ENCODE measurements at regions not wholly inside any gene's neighbourhood (a gene's known extent, or its start where the extent isn't known, plus 50 kb on each side); places are given as distances from the start of the nearest gene placed in this dataset.
"Not testable (repeated sequence)": the region's sequence is repeated elsewhere in the genome, so short reads cannot be mapped to it uniquely, and the experiment has no call there.

DNA sequence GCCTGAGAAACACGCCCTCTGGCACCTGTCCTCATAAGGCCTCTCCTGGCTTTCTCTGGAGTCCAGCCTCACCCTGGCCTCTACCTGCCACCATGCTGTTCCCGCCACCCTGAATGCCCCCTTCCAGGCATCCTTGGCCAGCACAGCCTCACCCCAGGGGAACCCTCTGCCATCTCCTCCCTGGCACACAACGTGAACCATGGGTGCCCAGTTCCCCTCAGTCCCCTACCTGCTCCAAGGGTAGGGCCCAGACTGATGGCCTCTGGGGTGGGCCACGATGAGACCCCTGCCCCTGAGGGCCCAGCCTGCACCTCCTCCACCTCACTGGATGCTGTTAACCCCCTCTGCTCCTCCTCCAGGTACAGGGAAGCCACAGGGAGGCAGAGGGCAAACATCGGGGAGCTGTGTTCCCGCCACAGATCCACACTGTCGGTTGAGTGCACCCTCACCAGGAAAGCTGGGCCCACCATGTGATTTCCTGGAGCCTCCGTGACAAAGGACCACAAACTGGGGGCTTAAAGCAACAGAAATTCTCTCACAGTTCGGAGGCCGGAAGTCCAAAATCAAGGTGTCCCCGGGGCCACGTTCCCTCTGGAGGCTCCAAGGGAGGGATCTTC is 169.6 kb downstream of the BRD1 start:
- peaks cover 3 to 13% of the 10 kb centered on the region in 2 donors for H3K36me3 Mint-ChIP-seq (ENCODE audit: insufficient read depth in 2 of 2)
- H3K27ac Mint-ChIP-seq, result no peak overlapping the region
- H3K9me3 Mint-ChIP-seq, result no peaks in the 10 kb centered on the region
- DNase-seq (no peak), ATAC-seq (replicated peaks in 1 of 2) (peak in 1 of 2 donors; percentile 2)
- no peaks in the 10 kb centered on the region for H3K27me3 Mint-ChIP-seq (ENCODE audit: low read depth)
- H3K4me1 Mint-ChIP-seq (ENCODE audit: low read depth), result peaks cover 34% of the 10 kb centered on the region
- peak overlapping the region; percentile 97 for H3K4me3 Mint-ChIP-seq

DNA sequence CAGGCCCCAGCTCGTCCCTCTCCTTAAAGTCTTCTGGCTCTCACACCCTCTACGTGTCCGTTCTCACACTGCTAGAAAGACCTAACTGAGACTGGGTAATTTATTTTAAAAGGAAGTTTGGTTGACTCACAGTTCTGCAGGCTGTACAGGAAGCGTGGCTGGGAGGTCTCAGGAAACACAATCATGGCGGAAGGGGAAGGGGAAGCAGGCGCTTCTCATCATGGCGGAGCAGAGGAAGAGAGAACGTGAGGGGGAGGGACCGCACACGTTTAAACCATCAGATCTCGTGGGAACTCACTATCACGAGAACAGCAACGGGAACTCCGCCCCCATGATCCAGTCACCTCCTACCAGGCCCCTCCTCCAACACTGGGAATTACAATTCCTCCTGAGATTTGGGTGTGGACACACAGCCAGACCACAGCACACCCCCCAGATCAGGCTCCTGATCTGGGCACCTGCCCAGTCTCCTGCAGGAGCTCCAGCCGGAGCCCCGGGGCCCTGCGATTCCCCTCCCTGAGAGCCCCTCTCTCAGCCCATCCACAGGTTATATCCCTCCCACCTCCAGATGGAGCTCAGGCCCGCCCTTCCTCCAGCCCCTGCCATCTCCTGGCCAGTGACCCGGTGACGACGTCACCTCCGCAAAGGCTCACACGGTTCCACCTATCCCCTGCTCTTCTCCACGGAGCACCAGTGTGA is 170.2 kb downstream of the BRD1 start:
- H3K4me1 Mint-ChIP-seq (ENCODE audit: low read depth), result peaks cover 37% of the 10 kb centered on the region

DNA sequence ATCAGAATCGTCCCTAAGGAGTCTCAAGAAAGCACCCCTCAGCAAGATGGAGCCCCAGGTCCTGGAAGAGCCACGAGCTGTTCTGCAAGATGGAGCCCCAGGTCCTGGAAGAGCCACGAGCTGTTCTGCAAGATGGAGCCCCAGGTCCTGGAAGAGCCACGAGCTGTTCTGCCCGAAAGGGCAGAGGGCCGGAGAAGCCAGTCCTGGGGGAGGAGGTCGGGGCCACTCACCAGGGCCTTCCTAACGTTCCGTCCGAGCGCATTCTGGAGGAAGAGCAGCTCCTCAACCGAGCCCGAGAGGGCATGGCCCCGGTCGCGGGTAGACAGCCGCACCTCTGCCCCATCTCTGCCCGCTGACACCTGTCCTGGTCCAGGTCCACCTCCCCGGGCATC is 170.8 kb downstream of the BRD1 start:
- peak overlapping the region; percentile 82 for H3K27ac Mint-ChIP-seq
- H3K36me3 Mint-ChIP-seq (ENCODE audit: insufficient read depth in 2 of 2), result peaks cover 3 to 21% of the 10 kb centered on the region in 2 donors
- H3K9me3 Mint-ChIP-seq; H3K27me3 Mint-ChIP-seq (ENCODE audit: low read depth): not testable (repeated sequence)
- ATAC-seq (replicated peaks in 1 of 2) (peak; percentile 73 to 81), DNase-seq (peak; percentile 52)
- H3K4me1 Mint-ChIP-seq (ENCODE audit: low read depth), result peaks cover 43% of the 10 kb centered on the region
- peak overlapping the region; percentile 97 for H3K4me3 Mint-ChIP-seq

More for the DNA sequence above, 170.2 kb downstream of the BRD1 start:
- Mint-ChIP-seq H3K9me3 (no peaks in the 10 kb centered on the region), H3K27me3 (ENCODE audit: low read depth) (no peaks in the 10 kb centered on the region), H3K36me3 (ENCODE audit: insufficient read depth in 2 of 2) (peaks cover 3 to 15% of the 10 kb centered on the region in 2 donors), H3K27ac (peak overlapping the region; percentile 82), H3K4me3 (peak overlapping the region; percentile 97)
- DNase-seq (peak; percentile 79 to 85), ATAC-seq (replicated peaks in 1 of 2) (peak; percentile 85 to 88)

DNA sequence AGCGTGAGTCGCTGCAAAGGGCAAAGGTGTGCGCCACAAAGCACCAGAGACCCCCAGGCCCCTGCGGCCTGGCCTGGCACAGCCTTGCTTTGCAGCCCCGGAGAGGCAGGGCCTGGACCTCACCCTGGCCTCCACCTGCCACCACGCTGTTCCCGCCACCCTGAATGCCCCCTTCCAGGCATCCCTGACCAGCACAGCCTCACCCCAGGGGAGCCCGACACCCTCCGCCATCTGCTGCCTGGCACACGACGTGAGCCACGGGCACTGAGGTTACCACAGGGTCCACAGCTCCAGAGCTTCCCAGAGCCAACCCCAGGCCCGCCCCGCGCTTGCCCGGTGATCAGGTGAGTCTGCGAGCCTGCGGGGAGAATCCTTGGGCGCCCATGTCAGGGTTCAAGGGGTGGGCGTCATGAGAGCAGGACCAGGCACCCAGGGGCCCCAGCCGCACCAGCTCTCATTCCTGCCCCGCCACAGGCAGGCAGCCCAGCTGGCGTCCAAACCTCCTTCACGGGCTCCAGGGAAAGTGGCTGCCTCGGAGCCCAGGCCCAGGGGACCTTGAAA is 171.3 kb downstream of the BRD1 start:
- DNase-seq, result no peak
- H3K4me1 Mint-ChIP-seq (ENCODE audit: low read depth), result peaks cover 43% of the 10 kb centered on the region
- peaks cover 3 to 21% of the 10 kb centered on the region in 2 donors for H3K36me3 Mint-ChIP-seq (ENCODE audit: insufficient read depth in 2 of 2)
- no peaks in the 10 kb centered on the region for H3K27me3 Mint-ChIP-seq (ENCODE audit: low read depth)
- peak overlapping the region; percentile 97 for H3K4me3 Mint-ChIP-seq
- ATAC-seq (replicated peaks in 1 of 2), result no peak
- H3K9me3 Mint-ChIP-seq, result no peaks in the 10 kb centered on the region
- H3K27ac Mint-ChIP-seq, result peak overlapping the region; percentile 63

DNA sequence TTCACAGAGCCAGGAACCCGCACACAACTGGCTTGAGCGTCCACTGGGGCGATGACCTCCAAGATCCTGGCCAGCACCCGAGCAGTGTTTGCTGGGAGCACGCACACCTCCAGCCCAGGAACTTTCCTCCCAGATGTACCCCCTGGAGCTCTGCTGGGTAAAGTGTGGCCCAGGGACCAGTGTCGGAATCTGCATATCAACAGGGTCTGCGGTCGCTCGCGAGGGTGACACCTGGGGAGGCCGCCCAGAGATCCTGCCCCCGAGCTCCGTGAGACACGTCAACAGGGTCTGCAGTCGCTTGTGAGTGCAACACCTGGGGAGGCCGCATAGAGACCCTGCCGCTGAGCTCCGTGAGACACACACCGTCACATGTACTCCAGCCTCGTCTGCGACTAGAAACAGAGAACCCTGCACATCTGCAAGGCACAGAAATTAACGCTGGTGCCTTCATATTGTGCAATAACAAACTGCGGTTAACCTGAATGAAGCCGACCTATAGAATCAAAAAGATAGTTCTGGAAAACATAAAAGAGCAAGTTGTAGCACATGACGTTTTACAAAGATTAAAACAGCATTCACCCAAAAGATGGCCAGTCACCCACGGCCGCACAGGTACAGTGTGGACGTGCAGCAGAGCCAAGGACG is 172.4 kb downstream of the BRD1 start:
- Mint-ChIP-seq H3K36me3 (ENCODE audit: insufficient read depth in 2 of 2) (peaks cover 3 to 21% of the 10 kb centered on the region in 2 donors), H3K4me1 (ENCODE audit: low read depth) (peaks cover 48% of the 10 kb centered on the region), H3K4me3 (peak overlapping the region; percentile 97), H3K27me3 (ENCODE audit: low read depth) (no peaks in the 10 kb centered on the region), H3K27ac (peak overlapping the region; percentile 54), H3K9me3 (no peaks in the 10 kb centered on the region)
- DNase-seq (no peak), ATAC-seq (replicated peaks in 1 of 2) (no peak)

DNA sequence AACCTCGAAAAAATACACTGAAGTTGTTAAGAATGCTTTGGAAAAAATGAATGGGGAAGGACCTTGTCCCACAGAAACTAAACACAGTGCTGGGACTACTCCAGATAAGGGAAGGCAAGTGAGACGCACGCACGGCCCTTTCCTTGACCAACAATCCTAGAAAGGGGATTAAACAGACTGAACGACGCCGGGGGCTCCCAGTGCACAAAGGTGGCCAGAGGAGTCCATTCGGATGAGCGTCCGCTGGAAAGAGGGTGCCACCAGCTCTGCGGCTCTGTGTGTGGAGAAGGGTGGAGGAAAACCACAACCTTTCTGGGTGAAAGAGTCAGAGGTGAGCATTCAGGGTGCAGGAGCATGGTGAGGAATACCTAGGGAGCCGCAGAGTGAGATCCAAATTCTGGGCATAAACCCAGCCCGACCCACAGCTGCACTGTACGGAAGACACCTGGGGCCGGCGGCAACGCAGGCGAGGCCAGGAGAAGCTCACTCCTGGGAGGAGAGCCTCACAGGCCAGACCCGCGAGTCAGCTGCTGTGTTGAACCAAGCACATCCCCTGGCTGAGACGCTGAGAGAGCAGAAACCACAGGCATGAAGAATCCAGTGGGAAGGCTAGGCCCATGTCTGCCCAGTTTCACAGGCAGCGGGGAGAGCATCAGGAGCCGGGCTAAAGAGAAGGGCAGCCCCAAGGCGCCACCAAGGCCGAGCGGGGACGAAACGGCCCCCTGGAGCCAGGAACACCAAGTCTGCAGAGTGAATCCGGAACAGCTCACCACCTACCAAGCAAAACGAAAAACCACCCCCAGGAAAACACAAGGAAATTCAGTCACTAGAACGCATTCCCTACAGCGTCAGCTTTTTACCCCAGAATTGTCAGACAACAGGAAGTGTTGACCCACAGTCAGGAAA is 177.1 kb downstream of the BRD1 start:
- Mint-ChIP-seq H3K4me3 (no peak overlapping the region), H3K4me1 (ENCODE audit: low read depth) (peaks cover 39% of the 10 kb centered on the region), H3K36me3 (ENCODE audit: insufficient read depth in 2 of 2) (peaks cover 0 to 17% of the 10 kb centered on the region in 2 donors), H3K9me3 (no peaks in the 10 kb centered on the region), H3K27me3 (ENCODE audit: low read depth) (no peaks in the 10 kb centered on the region), H3K27ac (no peak overlapping the region)
- ATAC-seq (replicated peaks in 1 of 2) (no peak), DNase-seq (no peak)

DNA sequence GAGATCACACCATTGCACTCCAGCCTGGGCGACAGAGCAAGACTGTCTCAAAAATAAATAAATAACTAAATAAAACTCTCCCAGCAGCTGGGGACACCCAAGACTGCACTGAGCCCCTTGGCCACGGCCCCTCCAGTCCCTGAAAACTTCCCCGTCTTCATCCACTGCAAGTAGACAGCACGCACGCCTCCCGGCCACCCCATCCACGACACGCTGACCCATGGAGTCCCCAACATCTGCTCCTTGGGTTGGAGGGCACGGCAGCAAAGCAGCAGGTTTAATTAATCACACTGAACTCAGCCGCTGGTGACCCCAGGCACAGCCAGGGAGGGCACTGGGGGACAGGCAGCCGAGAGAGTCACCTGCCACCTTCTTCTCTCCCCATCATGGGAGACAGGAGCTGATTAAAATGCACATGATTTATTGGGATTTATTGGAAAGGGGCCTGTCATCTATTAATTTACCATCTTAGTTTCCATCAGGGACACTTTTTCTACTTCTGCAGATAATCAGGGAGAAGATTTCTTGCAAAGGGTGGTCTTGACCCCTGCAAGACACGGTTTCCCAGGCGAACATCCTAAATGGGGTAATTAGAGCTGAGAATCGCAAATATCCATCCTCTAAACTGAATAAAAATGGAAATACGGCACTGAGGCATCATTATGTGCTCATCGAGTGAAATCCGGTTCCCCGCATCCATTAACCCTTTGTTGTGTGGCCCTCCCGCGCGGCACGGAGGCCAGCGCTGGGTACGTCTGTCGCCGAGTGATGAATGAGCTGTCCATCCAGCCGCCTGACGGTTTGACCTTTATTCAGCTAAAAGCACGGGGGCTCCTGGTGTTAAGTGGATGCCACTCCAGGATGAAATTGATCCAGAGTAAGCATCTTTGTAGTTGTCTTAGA is 178.3 kb downstream of the BRD1 start:
- no peak overlapping the region for H3K27ac Mint-ChIP-seq
- ATAC-seq (replicated peaks in 1 of 2), result no peak

DNA sequence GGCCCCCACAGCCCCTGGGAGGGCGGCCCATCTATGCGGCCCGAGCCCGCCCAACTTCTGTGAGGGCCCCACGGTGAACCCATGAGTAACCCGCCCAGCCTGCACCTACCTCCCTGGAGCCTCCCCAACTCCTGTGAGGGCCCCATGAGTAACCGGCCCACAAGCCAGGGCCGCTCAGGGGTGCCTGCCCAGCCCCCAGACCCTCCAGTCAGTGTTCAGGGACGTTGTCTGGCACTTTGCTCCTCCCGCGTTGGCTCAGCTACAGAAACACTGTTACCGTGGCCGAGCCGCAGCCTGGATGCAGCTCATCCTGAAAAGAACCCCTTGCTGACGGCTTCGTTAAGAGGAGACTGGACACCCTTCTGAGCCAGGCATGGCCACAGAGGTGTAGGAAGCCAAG is 179.6 kb downstream of the BRD1 start:
- H3K9me3 Mint-ChIP-seq, result peaks cover 3% of the 10 kb centered on the region in 2 donors
- no peak overlapping the region for H3K4me3 Mint-ChIP-seq
- H3K4me1 Mint-ChIP-seq (ENCODE audit: low read depth), result peaks cover 26% of the 10 kb centered on the region
- H3K27me3 Mint-ChIP-seq (ENCODE audit: low read depth), result no peaks in the 10 kb centered on the region
- H3K27ac Mint-ChIP-seq, result no peak overlapping the region
- ATAC-seq (replicated peaks in 1 of 2), result no peak
- H3K36me3 Mint-ChIP-seq (ENCODE audit: insufficient read depth in 2 of 2), result peaks cover 3 to 15% of the 10 kb centered on the region in 2 donors
- no peak for DNase-seq

More for the DNA sequence above, 178.3 kb downstream of the BRD1 start:
- peaks cover 3% of the 10 kb centered on the region in 2 donors for H3K9me3 Mint-ChIP-seq
- H3K4me1 Mint-ChIP-seq (ENCODE audit: low read depth), result peaks cover 27% of the 10 kb centered on the region
- no peak for DNase-seq
- no peaks in the 10 kb centered on the region for H3K27me3 Mint-ChIP-seq (ENCODE audit: low read depth)
- no peak overlapping the region for H3K4me3 Mint-ChIP-seq
- H3K36me3 Mint-ChIP-seq (ENCODE audit: insufficient read depth in 2 of 2), result peaks cover 3 to 15% of the 10 kb centered on the region in 2 donors

DNA sequence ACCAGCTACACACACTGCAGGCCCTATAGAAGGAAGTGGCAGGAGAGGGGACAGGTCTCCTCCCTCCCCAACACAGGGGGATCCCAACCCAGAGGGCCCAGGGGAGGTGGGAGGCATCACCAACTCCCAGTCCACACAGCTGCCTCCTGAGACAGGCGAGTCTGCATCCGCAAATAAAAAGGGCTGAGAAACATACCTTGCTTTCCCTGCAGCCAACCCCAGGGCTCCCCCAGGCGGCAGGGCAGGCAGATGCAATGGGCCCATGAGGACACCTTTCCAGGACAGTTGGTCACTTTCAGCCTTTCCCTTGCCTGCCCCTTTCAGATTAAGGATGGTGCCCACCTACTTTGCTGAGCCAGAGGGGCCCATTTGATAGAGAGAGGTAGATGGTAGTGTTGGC is 180.0 kb downstream of the BRD1 start:
- H3K4me3 Mint-ChIP-seq, result no peak overlapping the region
- H3K27me3 Mint-ChIP-seq (ENCODE audit: low read depth), result no peaks in the 10 kb centered on the region
- H3K27ac Mint-ChIP-seq, result no peak overlapping the region
- DNase-seq (no peak), ATAC-seq (replicated peaks in 1 of 2) (no peak)
- H3K9me3 Mint-ChIP-seq, result peaks cover 3% of the 10 kb centered on the region in 2 donors
- peaks cover 24% of the 10 kb centered on the region for H3K4me1 Mint-ChIP-seq (ENCODE audit: low read depth)
- H3K36me3 Mint-ChIP-seq (ENCODE audit: insufficient read depth in 2 of 2), result peaks cover 3 to 15% of the 10 kb centered on the region in 2 donors

DNA sequence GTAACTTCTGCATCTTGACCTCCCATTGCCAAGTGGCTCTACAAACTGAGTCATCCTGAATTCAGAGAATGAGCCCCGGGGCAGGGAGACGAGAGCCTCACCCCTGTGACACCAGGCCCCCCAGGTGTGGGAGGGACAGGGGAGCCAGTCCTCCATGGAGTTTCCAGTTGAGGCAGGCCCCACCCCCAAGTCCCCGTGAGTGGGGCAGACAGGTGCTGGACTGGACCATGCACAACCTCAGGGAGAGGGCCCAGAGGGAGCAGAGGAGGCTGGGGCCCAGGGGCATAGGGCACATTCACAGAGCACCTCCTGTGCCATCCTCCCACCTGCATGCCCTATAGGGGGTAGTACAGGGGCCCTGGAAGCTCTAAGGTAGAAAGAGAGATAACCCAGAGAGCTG is 180.8 kb downstream of the BRD1 start:
- Mint-ChIP-seq H3K4me3 (no peak overlapping the region), H3K4me1 (ENCODE audit: low read depth) (peaks cover 17% of the 10 kb centered on the region), H3K27ac (no peak overlapping the region), H3K27me3 (ENCODE audit: low read depth) (no peaks in the 10 kb centered on the region), H3K9me3 (peaks cover 3% of the 10 kb centered on the region in 2 donors), H3K36me3 (ENCODE audit: insufficient read depth in 2 of 2) (peaks cover 3 to 7% of the 10 kb centered on the region in 2 donors)
- ATAC-seq (replicated peaks in 1 of 2), result no peak
- no peak for DNase-seq

DNA sequence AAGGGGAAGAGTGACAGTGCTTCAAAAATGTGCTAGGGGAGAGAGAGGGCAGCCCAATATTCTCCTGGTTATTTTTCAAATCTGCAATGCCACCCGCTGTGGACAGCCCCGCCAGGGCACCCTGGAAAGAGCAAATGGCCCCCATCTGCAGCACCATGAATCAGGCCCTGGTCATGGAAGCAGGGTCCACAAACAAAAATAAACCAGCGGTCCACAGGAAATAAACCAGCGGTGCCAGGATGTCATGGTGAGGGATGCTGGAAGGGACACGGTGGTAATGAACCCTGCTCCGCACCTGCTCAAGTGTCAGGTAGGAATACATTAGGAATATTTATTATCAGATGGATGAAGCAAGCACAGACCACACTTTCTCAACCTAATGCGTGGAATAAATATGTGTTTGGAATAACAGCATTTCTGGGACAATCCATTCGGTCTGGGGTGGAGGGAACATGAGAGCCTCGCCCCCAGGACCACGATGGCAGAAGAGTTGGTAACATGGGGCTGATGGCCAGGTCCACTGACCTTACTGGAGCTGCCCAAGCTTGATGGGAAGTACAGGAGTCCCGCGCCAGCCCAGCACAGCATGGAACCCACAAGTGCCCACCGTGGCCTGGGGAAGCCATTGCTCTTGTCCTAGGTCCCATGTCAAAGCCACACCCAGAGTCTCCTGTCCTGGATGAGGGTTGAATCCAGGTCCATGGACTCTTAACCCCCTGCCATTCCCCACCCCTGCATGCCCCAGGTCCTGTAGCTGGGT is 181.7 kb downstream of the BRD1 start:
- Mint-ChIP-seq H3K4me1 (ENCODE audit: low read depth) (peaks cover 15% of the 10 kb centered on the region), H3K9me3 (peaks cover 3% of the 10 kb centered on the region in 2 donors), H3K27ac (no peak overlapping the region), H3K4me3 (no peak overlapping the region), H3K27me3 (ENCODE audit: low read depth) (no peaks in the 10 kb centered on the region), H3K36me3 (ENCODE audit: insufficient read depth in 2 of 2) (peaks cover 3 to 7% of the 10 kb centered on the region in 2 donors)
- DNase-seq (no peak), ATAC-seq (replicated peaks in 1 of 2) (no peak)
